Right renal pelvis (tissue), 4 donors: ENCODE measurements at regions not wholly inside any gene's neighbourhood (a gene's known extent, or its start where the extent isn't known, plus 50 kb on each side); places are given as distances from the start of the nearest gene placed in this dataset.

Experiments
- DNase-seq, 4 donors: peaks; one replicate each; pipeline ENCODE4 v3.0.0-alpha.2; 2013; ENCODE audit warnings: low read depth in 4 of 4, low spot score in 3 of 4, missing footprints in 1 of 4

DNA sequence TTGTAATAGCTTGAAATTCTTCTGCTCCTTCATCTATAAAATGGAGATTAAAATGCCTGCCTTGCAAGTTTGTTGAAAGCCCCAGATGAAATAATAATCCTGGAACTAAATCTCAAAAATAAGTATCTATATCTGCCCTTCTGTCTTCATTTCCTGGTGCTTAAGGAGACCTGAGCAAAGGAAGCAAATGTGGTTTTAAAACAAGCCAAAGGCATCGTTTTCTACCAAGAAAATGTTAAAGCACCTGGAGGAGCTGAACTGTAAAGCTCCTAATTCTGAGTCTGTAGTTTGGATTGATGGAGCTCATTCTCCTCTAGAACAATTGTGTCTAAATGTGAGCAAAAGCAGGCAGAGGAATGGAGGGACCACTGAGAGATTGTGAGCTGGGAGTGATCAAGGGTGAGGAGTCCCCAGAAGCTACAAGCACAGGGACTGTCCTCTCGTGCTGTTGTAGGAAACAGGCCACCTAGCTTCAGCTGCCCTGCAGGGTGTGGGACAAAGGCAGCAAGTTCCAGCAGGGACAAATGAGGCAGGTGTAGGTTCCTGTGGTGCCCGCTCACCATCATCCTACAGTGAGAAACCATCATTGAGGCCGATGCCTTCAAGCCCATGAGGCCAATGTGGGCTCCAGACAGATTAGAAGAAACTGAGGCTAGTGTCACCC lies 420.7 kb upstream of the TRIB2 start:
- no peak for DNase-seq

DNA sequence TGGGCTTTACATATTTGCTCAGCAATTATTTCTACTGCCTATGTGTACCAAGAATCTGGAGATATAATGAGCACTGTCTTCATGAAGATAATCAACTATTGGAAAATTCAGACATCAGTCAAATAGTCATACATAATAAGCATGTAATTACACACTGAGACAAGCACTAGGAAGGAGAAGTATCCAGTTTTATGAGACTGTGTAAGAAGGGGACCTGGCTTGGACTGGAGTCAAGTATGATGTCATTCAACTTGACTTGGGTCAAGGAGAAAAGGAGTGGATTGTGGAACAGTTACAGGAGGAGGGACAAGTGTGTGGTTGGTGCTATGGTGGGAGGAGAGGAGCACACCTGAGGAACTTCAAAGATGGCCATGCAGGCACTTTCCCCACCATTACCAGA lies 419.8 kb upstream of the TRIB2 start:
- no peak for DNase-seq

DNA sequence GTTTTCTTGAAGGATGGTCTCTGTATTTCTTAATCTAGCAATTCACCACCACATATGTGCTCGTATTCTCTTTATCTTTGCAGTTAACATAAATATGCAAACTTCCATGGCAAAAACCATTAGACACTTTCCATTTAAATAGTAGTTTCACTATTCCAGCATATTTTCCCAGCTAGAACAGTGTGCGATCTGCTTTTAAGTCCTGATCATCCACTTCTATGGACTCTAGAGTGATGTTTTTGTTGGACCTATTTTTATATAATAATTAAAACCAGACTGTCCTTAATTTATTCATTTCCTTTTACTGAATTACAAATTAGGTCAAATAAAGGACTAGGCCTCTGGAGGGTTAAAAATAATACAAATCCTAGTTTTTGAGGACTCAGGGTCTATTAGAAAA lies 418.4 kb upstream of the TRIB2 start:
- no peak for DNase-seq

DNA sequence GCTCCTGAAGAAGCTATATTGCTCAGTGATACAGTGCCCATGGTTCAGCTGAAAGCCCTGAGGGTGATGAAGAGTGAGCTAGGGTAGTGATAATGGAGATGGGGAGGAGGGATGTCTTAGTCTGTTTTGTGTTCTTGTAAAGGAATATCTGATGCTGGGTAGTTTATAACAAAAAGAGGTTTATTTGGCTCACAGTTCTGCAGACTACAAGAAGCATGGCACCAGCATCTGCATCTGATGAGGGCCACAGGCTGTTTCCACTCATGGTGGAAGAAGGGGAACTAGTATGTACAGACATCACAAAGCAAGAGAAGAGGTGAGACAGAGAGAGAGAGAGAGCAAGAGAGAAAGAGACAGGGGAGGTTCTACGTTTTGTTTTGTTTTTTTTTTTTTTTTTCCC lies 417.3 kb upstream of the TRIB2 start:
- no peak for DNase-seq

DNA sequence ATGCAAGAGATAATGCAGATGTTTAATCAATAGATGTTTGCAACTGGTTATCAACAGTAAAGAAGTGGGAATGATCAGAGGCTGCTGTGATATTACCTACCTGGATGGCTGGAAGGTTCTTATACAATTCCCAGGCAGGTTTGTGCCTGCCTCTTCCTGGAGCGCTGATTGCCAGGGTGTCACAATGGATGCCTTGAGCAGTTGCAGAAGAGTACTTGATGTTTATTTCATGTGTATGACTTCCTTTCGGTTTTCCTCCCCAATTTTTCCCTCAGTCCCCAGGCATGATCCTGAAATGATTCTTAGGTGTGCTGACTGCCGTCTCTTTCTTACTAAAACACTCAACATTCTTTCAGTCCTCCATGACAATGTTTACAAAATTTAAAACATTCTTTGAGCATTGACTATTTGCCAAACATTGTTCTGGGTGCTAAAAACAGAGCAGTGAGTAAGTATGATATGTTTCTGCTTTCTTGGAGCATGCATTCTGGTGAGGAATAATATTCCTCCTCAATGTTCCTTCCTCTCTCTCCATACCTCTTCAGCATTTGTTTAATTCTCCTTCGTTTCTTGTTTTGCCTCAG lies 416.6 kb upstream of the TRIB2 start:
- DNase-seq, result no peak

DNA sequence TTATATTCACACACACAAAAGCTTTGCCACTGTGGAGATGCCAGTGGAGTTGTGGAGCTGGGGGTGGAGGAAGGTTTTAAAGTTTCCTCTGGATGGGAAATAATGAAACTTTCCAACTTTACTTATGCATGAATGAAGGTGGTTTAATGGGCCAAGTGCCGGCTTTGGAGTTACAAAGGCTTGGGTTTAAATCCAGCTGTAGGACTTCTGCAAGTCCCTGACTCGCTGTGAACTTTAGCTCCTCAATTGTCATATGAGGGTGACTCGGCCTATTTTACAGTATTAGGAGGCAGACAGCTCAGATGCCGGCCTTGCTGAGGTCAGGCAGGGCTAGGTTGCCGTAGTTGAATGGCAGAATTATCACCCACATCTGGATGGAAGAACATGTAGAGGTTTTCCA lies 415.8 kb upstream of the TRIB2 start:
- no peak for DNase-seq

DNA sequence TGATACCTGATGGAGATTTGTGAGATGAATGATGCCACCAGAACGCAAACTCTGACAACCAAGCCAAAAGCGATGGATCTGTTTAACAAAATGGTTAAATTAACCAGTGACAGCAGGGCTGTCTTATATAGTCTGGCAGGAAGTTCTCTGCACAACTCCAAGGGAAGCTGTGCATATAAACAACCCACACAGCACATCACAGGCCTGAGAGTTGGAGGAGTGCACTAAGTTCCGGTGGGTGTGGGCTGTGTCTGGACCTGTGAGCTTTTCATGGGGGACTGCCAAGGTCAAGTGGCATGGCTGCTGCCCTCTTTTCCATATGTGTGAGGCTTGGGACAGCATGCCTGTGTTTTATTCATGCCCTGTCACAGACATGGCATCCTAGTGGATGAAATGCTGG lies 414.6 kb upstream of the TRIB2 start:
- DNase-seq, result no peak

DNA sequence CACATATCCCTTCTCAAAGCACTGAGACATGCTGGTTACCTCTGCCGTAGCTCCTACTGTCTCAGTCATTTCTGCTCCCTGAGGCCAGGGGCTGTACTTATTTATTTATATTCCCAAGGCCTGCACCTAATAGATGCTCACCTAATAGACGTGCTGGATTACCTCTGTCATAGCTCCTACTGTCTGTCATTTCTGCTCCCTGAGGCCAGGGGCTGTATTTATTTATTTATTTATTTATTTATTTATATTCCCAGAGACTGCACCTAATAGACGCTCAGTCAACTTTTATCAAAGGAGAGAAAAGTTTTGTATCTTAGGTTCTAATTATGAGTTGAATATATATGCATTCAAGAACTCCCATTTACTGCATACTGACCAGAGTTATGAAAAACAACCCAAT lies 414.0 kb upstream of the TRIB2 start:
- no peak for DNase-seq

DNA sequence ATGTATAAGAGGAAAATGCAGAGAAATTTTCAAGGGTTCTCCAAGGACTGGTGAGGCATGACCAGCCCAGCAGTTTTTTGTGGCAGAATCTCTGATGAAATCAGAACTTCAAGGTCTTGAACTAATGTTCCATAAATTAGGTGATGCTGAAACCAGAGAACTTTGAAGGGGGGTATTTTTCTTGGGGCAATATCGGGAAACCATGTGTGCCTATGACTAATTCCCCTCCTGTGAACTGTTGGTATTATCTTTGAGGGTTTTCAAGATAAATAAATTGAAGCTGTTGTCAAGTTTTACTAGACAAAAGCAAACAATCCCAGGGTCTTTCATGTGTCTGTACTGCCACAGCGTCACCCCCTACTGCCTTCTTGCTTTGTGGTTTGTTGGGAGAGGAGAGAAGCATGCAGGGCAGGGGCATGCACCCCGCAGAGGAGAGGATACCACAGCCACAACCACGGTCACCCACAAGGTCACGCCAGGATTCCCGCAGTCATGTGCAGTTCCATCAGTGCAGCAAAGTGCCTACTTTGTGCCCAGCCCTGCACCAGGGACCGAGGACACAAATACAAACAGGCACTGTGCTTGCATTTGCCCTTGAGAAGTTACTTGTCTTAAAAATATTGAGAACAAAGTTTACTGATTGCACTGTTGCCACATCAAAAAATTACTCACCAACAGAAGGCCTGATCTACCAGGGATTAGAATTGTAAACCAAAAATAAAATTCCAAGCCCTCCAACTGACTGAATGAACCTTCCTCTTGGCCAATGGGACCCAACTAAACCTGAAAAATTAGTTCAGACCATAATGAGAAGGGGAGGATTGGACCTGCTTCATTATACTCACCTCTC lies 413.3 kb upstream of the TRIB2 start:
- DNase-seq, result no peak

DNA sequence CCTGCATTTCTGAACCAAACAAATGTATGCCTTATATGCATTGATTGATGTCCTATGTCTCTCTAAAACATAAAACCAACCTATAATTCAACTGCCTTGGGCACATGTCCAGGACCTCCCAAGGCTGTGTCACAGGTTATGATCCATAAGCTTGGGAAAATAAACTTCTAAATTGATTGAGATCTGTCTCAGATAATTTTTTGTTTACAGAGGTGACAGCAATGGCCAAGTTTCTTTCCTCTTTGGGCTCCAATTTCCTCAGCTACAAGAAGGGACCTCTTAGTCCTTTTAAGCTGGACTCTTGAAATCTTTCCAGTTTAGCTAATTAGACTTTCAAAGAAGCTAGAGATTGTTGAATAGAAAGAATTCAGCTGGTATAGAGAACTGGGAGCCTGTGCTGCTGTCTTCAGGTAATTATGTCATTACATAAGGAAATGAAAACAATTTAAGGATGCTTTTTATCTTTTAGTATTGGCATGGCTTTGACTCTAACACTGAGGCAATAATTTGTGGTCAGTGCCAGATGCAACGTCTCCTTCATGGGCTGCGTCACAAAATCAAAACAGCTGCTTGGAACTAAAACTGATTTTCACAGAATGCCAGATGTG lies 412.1 kb upstream of the TRIB2 start:
- no peak for DNase-seq

DNA sequence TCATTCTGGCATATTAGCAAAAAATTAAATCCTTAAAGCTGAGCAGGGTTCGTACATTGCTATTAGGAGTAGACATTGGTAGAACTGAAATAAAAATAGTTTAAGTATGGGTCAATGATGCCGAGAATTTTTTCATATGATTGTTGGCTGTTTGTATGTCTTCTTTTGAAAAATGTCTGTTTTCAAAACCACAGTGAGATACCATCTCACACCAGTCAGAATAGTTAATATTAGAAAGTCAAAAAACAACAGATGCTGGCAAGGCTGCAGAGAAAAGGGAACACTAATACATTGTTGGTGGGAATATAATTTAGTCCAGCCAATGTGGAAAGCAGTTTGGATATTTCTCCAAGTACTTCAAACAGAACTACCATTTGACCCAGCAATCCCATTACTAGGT lies 410.8 kb upstream of the TRIB2 start:
- no peak for DNase-seq

DNA sequence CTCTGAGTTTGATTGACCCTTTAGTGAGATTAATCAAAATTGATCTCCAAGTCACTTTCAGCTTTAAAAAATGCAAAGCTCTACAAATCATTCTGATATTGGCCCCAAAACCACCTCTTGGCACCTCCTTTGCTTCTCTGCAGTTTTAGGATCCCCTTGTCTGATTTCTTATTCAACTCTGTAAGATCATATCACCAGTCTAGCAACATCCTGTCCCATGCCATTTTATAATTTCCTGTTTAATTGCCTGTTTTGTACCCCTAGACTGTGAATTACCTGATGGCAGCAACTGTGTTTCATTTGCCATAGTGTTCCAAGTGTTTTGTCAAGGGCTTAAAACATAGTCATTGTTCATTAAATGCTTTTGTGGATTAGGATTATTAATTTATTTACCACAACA lies 406.3 kb upstream of the TRIB2 start:
- DNase-seq, result no peak

DNA sequence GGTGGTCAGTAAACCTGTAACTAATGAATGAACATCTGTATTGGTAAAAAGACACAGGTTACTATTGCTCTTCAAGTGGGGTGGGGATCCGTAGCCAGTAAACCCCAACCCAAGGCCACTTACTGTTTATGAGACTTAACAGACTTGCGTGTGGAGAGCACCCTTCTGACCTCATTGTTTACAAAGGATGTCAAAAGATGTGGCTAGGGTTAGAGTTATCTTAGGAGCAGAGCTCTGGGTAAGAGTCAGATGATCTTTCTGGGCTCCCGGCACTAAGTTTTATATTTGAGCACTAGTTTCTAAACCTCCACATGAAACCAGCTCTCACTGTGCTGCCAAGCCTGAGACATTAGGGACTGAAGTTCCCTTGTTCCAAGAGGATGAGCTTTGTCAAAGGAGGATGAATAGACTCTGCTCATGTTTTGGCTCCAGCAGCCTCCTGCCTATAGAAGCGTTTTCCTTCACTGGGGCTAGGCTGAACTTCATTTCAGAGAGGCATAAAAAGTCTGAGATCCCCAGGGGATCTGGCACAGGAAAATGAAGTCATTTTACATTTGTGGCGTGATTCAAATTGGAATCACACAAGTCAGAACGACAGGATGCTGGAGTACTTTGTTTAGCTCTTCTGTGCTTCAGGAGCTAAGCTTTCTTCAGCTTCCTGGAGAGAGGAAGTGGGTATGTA lies 403.1 kb upstream of the TRIB2 start:
- DNase-seq, result no peak

DNA sequence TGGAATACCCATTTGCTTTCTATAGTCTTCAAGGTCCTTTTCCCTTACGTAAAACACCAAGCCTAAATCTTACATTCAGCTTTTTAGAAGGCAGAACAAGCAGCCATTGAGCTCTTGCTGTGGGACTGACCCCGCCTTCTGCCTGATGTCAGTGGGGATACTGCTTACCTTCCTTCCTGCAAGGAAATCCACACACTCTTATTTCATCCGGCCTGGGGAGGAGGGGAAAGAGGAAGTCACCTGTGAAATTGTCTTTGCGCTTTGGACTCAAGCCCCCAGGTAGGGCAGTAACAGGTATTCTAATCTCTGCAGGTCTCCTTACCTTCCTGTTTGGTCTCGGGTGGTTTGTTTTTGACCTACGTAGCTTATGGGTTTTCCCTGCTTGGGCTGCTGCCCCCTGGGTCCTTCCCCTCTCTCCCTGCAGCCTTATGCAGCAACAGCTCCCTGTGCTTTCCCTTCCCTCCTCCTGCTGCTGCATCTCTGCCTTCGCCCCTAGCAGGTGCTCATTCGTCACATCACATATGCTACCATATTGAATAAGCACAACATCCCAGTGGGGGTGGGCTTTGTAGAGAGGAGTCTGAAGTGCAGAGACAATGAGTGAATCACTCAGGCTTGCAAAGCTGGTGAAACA lies 402.5 kb upstream of the TRIB2 start:
- no peak for DNase-seq

DNA sequence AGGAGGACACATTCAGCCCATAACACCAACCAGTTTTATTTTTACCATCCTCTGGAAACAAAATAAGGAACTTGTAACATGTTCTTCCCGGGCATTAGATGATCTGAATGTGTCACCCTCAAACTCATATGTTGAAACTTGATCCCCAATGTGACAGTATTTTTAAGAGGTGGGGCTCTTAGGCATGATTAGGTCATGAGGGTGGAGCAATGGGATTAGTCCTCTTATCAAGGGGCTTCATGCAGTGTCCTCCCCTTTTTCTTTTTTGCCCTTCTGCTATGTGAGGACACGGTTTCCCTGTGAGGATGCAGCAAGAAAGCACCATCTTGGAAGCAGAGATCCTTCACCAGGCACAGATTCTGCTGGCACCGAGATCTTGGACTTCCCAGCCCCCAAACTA lies 401.5 kb upstream of the TRIB2 start:
- no peak for DNase-seq

DNA sequence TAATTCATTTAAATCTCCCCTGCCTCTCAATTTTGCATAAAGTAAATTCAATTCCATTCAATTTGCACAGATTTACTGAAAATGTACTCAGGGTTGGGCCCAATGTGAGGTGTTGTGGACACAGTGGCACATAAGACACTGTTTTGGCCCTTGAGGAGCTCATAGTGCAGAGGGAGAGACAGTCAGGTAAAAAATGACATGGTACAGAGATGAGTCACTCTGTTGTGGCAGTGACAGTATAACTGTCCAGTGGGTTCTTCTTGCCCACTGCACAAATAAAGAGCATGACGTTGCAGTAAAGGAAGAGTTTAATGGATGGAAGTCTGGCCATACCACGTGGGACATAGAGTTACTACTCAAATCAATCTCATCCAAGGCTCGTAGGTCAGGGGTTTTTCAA lies 400.3 kb upstream of the TRIB2 start:
- no peak for DNase-seq

DNA sequence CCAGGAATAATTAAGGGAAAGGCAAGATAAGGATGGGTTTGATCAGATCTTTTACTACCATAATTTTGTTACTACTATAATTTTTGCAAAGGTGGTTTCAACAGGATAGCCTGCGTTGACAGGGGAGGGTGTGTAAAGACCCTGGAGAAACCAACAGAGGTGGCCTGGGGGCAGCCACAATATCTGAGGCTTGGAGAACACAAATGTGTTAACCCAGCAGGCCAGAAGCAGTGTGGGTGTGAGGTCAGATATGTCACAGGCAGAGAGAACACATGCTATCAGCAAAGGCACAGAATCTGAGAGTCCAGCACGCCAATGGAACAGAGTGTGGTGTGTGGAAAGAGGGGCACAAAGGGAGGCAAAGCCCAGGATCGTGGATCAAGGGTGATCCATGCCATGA lies 399.4 kb upstream of the TRIB2 start:
- no peak for DNase-seq

DNA sequence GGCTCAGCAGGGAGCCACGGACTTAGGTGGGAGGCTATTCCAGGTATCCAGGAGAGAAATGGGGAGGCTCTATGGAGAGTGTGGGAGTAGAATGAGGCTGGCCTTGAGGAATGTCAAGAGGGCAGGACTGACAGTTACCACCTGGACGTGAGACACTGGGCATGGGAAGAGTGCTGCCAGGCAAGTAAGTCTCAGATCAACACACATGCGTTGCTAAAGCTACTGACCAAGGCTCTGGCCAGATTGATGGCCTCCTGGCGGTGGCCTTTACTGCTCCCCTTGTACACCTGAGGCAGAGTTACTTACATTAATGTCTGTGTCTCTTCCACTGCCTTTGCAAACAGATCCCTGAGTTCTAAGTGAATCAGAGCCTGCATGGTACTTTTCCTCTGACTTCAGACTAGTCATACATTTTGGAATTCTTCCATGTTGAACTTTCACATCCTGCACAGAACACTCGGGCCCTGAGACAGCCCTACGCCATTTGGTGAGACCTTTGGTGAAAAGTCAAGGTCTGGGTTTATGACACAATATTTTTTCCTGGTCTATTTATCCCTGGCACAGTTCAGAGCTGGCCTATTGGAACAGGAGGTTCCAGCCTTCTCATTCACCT lies 398.8 kb upstream of the TRIB2 start:
- no peak for DNase-seq

DNA sequence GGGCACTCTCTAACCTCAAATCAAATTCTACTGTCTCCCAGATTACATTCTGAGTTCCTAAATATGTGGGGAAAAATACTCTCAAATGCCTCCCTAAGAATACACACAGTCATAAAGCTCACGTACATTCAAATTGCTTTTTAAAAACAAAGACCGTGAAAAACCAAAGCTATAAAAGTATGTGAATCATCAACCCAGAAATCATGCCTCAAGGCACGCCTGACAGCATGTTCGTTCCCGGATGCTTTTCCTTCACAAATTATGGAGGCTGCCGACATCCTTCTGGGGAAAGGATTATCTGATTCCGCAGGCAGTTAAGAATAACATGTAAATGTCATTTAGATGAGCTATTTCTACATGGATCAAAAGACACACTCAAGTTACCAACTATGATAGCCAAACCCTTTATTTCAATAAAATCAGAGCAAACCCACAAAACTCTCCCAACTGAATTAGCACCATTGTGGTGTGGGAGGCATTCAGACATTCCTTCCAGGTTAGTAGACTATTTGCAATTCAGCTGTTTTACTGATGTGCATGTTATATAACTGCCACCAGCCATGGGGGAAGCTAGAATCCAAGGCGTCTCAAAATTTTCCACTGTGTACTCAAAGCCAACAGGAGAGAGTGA lies 398.2 kb upstream of the TRIB2 start:
- DNase-seq, result no peak
